ENCODE measurements at regions not wholly inside any gene's neighbourhood (a gene's known extent, or its start where the extent isn't known, plus 50 kb on each side); places are given as distances from the start of the nearest gene placed in this dataset.
"Not testable (repeated sequence)": the region's sequence is repeated elsewhere in the genome, so short reads cannot be mapped to it uniquely, and the experiment has no call there.

- DNase-seq (ENCODE audit: low read depth), result no peak
Observed at GRCh38 chr2:17460371-17461086, 57.7 kb downstream of the RAD51AP2 start.

- DNase-seq (ENCODE audit: low read depth), result no peak
Observed at GRCh38 chr2:17455343-17455742, 62.9 kb downstream of the RAD51AP2 start.

- DNase-seq (ENCODE audit: low read depth), result not testable (repeated sequence)
Observed at GRCh38 chr2:17446191-17446590, 72.0 kb downstream of the RAD51AP2 start.

- no peak for DNase-seq (ENCODE audit: low read depth)
Observed at GRCh38 chr2:17445744-17446143, 72.5 kb downstream of the RAD51AP2 start.

GRCh38 chr2:17442334-17442733 is 75.9 kb downstream of the RAD51AP2 start:
- peak; percentile 38 for DNase-seq (ENCODE audit: low read depth)

GRCh38 chr2:17441790-17442189 is 76.5 kb downstream of the RAD51AP2 start:
- DNase-seq (ENCODE audit: low read depth), result peak; percentile 24

- no peak for DNase-seq (ENCODE audit: low read depth)
Observed at GRCh38 chr2:17441055-17441771, 77.0 kb downstream of the RAD51AP2 start.

GRCh38 chr2:17430326-17430725 is 87.9 kb downstream of the RAD51AP2 start:
- no peak for DNase-seq (ENCODE audit: low read depth)

- peak; percentile 41 for DNase-seq (ENCODE audit: low read depth)
Observed at GRCh38 chr2:17429130-17429529, 89.1 kb downstream of the RAD51AP2 start.

- no peak for DNase-seq (ENCODE audit: low read depth)
Observed at GRCh38 chr2:17427401-17427800, 90.8 kb downstream of the RAD51AP2 start.

- no peak for DNase-seq (ENCODE audit: low read depth)
Observed at GRCh38 chr2:17426743-17427142, 91.5 kb downstream of the RAD51AP2 start.

- no peak for DNase-seq (ENCODE audit: low read depth)
Observed at GRCh38 chr2:17422061-17422460, 96.2 kb downstream of the RAD51AP2 start.

- DNase-seq (ENCODE audit: low read depth), result peak; percentile 94
Observed at GRCh38 chr2:17416884-17417391, 101.3 kb downstream of the RAD51AP2 start.

- DNase-seq (ENCODE audit: low read depth), result no peak
Observed at GRCh38 chr2:17413036-17413435, 105.2 kb downstream of the RAD51AP2 start.

GRCh38 chr2:17401096-17401495 is 117.1 kb downstream of the RAD51AP2 start:
- no peak for DNase-seq (ENCODE audit: low read depth)

- no peak for DNase-seq (ENCODE audit: low read depth)
Observed at GRCh38 chr2:17398770-17399169, 119.5 kb downstream of the RAD51AP2 start.

GRCh38 chr2:17388798-17389197 is 129.4 kb downstream of the RAD51AP2 start:
- peak; percentile 8 for DNase-seq (ENCODE audit: low read depth)

- DNase-seq (ENCODE audit: low read depth), result no peak
Observed at GRCh38 chr2:17387591-17387990, 130.6 kb downstream of the RAD51AP2 start.

- DNase-seq (ENCODE audit: low read depth), result no peak
Observed at GRCh38 chr2:17386771-17387170, 131.5 kb downstream of the RAD51AP2 start.

GRCh38 chr2:17380003-17380402 is 138.2 kb downstream of the RAD51AP2 start:
- DNase-seq (ENCODE audit: low read depth), result no peak

GRCh38 chr2:17375262-17375661 is 143.0 kb downstream of the RAD51AP2 start:
- DNase-seq (ENCODE audit: low read depth), result no peak

- peak; percentile 70 for DNase-seq (ENCODE audit: low read depth)
Observed at GRCh38 chr2:17373741-17374140, 144.5 kb downstream of the RAD51AP2 start.

GRCh38 chr2:17373041-17373440 is 145.2 kb downstream of the RAD51AP2 start:
- DNase-seq (ENCODE audit: low read depth), result peak; percentile 35

All from amniotic epithelial cell (primary cell).